HCT116 (cell line): ENCODE measurements at regions not wholly inside any gene's neighbourhood (a gene's known extent, or its start where the extent isn't known, plus 50 kb on each side); places are given as distances from the start of the nearest gene placed in this dataset.

ENCODE experiments used
- CBX3 ChIP-seq: IDR thresholded peaks from 2 replicates; pipeline ENCODE4 v1.6.1; 2012; ENCODE audit warnings: low read depth
- CTCF ChIP-seq, 3 experiments: fragments of 200-600 bp in 1 of 3; sonication (generic) in 1 of 3; IDR thresholded peaks in 2 of 3; conservative IDR thresholded peaks in 1 of 3; 2 replicates each; pipeline ENCODE4 v1.5.1; 2012 to 2017; ENCODE audit warnings: low read depth in 2 of 3, low read length in 2 of 3, antibody characterized with exemption in 1 of 3, borderline replicate concordance in 1 of 3, control low read depth in 1 of 3, mild to moderate bottlenecking in 1 of 3, mixed read lengths in 1 of 3, mixed run types in 1 of 3, moderate library complexity in 1 of 3; ENCODE audit not compliant: insufficient read depth in 1 of 3
- EGR1 ChIP-seq: IDR thresholded peaks from 2 replicates; pipeline ENCODE4 v1.6.1; 2012; ENCODE audit warnings: low read depth
- EZH2 ChIP-seq: fragments of 200-600 bp; sonication (generic); IDR thresholded peaks from 2 replicates; pipeline ENCODE4 v1.6.1; 2017; ENCODE audit warnings: antibody characterized with exemption, mixed run types
- EZH2phosphoT487 ChIP-seq: fragments of 200-600 bp; IDR thresholded peaks from 2 replicates; pipeline ENCODE4 v1.6.1; 2018; ENCODE audit warnings: antibody characterized with exemption, borderline replicate concordance
- MAX ChIP-seq: IDR thresholded peaks from 2 replicates; pipeline ENCODE4 v1.6.1; 2012
- POLR2A ChIP-seq: IDR thresholded peaks from 2 replicates; pipeline ENCODE4 v1.7.0; 2011; ENCODE audit warnings: borderline replicate concordance; ENCODE audit not compliant: insufficient read depth, insufficient read length; ENCODE audit errors: extremely low read depth
- SIN3A ChIP-seq: IDR thresholded peaks from 2 replicates; pipeline ENCODE4 v1.6.1; 2012; ENCODE audit warnings: low read depth
- SRF ChIP-seq: IDR thresholded peaks from 2 replicates; pipeline ENCODE4 v1.6.1; 2012; ENCODE audit warnings: low read depth
- YY1 ChIP-seq: IDR thresholded peaks from 2 replicates; pipeline ENCODE4 v1.6.1; 2011; ENCODE audit warnings: low read length, low read depth, moderate library complexity, mild to moderate bottlenecking; ENCODE audit not compliant: insufficient replicate concordance; ENCODE audit errors: extremely low read depth

GRCh38 chr10:3528271-3528670, 256.7 kb downstream of the KLF6 start:
- TF ChIP-seq CTCF (IDR thresholded peaks at IDR 0.05 in 2 of 3, conservative IDR thresholded peaks at IDR 0.05 in 1 of 3; ENCODE audit: borderline replicate concordance in 1 of 3, insufficient read depth in 1 of 3, low read depth in 2 of 3, low read length in 2 of 3) (no peak), POLR2A (no peak), SIN3A (no peak), YY1 (no peak), SRF (no peak), CBX3 (no peak), MAX (no peak), EGR1 (no peak), EZH2 (no peak), EZH2phosphoT487 (no peak)
